ENCODE measurements at regions not wholly inside any gene's neighbourhood (a gene's known extent, or its start where the extent isn't known, plus 50 kb on each side); places are given as distances from the start of the nearest gene placed in this dataset.

DNA sequence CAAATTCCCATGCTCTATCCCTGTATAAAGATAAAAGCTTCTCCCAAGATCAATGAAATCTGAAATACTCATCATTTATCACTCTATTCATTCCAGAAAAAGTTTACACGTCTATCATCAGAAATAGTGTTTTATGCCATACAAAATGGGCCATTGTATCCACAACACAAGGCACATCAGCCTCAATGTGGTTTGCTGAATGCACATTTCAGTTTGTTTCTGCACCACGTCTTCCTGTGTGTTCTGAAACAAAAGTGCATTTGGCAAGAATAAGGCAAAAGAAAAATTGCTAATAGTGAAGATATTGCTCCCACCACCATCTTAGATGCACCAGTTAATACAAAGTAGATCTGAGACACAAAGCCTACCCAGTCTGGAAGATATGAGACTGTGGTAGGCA, 89.6 kb upstream of the ETS2 start (continued):
- TF ChIP-seq NR2F6 (CRISPR knock-in tag; IDR thresholded peaks at IDR 0.05): no peak
- TF ChIP-seq PCBP1 (IDR thresholded peaks at IDR 0.05; ENCODE audit: low read depth, low read length, poor library complexity, severe bottlenecking): no peak

- no peak overlapping the region for H3K4me3 ChIP-seq
- in situ Hi-C loops (cut with MboI) (no loop called here), intact Hi-C loops (cut with micrococcal nuclease) (loop anchor here (10.0 kb wide), 1 partner anchor 212 kb away; no protein-coding TSS in a partner anchor)
- H3K27ac ChIP-seq (ENCODE audit: extremely low read depth, low read depth, low read length): no peak overlapping the region
- H3K4me2 ChIP-seq (ENCODE audit: insufficient read depth, low read length): no peak overlapping the region
- peaks cover 25 to 29% of the 10 kb centered on the region in 2 experiments for H3K27me3 ChIP-seq (ENCODE audit: control insufficient read depth in 2 of 2, insufficient read depth in 2 of 2, low read length in 2 of 2)
- TF ChIP-seq ILK (tag; IDR thresholded peaks at IDR 0.05; ENCODE audit: borderline replicate concordance, low read depth) (no peak), MBD2 (IDR thresholded peaks at IDR 0.05; ENCODE audit: borderline replicate concordance, low read depth) (no peak), MXD1 (CRISPR knock-in tag; IDR thresholded peaks at IDR 0.05; ENCODE audit: borderline replicate concordance, poor library complexity, severe bottlenecking) (no peak)
- DNase-seq (ENCODE audit: extremely low read depth in 1 of 4, low spot score in 3 of 4) (no peak), ATAC-seq (no peak), FAIRE-seq (no peak)
- no peaks in the 10 kb centered on the region for H3K9me3 ChIP-seq (replicated peaks; ENCODE audit: control insufficient read depth, insufficient read depth, low read depth, low read length)
- H3K9ac ChIP-seq (ENCODE audit: insufficient read depth in 1 of 2, low read depth in 2 of 2, low read length in 2 of 2): no peak overlapping the region
- CTCF ChIA-PET (ENCODE audit: low intra/inter-chr PET ratio): no interaction called here
- POLR2A ChIA-PET: interaction anchor here (0.6 kb wide), 1 partner anchor 248 kb away, joined by 3 read pairs; no protein-coding TSS in a partner anchor
- BruUV-seq (replicated peaks): no TSS peak
- no peaks in the 10 kb centered on the region for H4K20me1 ChIP-seq (replicated peaks; ENCODE audit: control insufficient read depth, insufficient read depth, low read length)
- 2% methylated on average over 5 of the region's 5 CpGs for WGBS (ENCODE audit: insufficient coverage, low coverage, missing lambda C conversion rate)
- H3K9me1 ChIP-seq (ENCODE audit: control insufficient read depth, insufficient read depth, low read length): no peaks in the 10 kb centered on the region
- no peaks in the 10 kb centered on the region for H3K79me2 ChIP-seq (ENCODE audit: control insufficient read depth, insufficient read depth, low read length)
- no peak overlapping the region for H2AFZ ChIP-seq (ENCODE audit: low read depth, low read length)
- H3K36me3 ChIP-seq (ENCODE audit: control insufficient read depth, insufficient read depth, low read length): no peaks in the 10 kb centered on the region
- H3K4me1 ChIP-seq (replicated peaks in 1 of 2; ENCODE audit: control insufficient read depth in 2 of 2, insufficient read depth in 2 of 2, low read length in 2 of 2): no peaks in the 10 kb centered on the region; a peak in 1 of 5 replicates
These were observed 88.8 kb upstream of the ETS2 start for GRCh38 chr21:38716942-38717341.
